ENCODE measurements at regions not wholly inside any gene's neighbourhood (a gene's known extent, or its start where the extent isn't known, plus 50 kb on each side); places are given as distances from the start of the nearest gene placed in this dataset.

GRCh38 chr5:102623329-102624065 is 124.7 kb upstream of the SLCO6A1 start:
- TF ChIP-seq CTCF (IDR thresholded peaks at IDR 0.05; ENCODE audit: poor library complexity, severe bottlenecking) (no peak), MXI1 (conservative IDR thresholded peaks at IDR 0.05; ENCODE audit: poor library complexity, severe bottlenecking) (no peak)
